Endodermal cell (in vitro differentiated cells): ENCODE measurements at regions not wholly inside any gene's neighbourhood (a gene's known extent, or its start where the extent isn't known, plus 50 kb on each side); places are given as distances from the start of the nearest gene placed in this dataset.

ENCODE experiments used
- DNase-seq: peaks from one replicate; pipeline ENCODE4 v3.0.0-alpha.2; 2017
- H3K27ac ChIP-seq: 2 replicates; pipeline ENCODE4 v1.5.1; 2013; ENCODE audit warnings: mild to moderate bottlenecking, low read depth, low read length, moderate library complexity
- H3K27me3 ChIP-seq: 2 replicates; pipeline ENCODE4 v1.6.1; 2013; ENCODE audit warnings: mild to moderate bottlenecking, low read length, moderate library complexity; ENCODE audit not compliant: insufficient read depth, control insufficient read depth, poor library complexity, severe bottlenecking
- H3K36me3 ChIP-seq: 2 replicates; pipeline ENCODE4 v1.7.0; 2013; ENCODE audit warnings: mild to moderate bottlenecking, low read length, moderate library complexity; ENCODE audit not compliant: control insufficient read depth, insufficient read depth
- H3K4me1 ChIP-seq: one replicate; pipeline ENCODE4 v1.7.0; 2013; ENCODE audit warnings: low read length; ENCODE audit not compliant: control insufficient read depth, insufficient read depth
- H3K4me3 ChIP-seq: 2 replicates; pipeline ENCODE4 v1.5.1; 2013; ENCODE audit warnings: mild to moderate bottlenecking, low read length, moderate library complexity
- H3K9ac ChIP-seq: 2 replicates; pipeline ENCODE4 v1.6.1; 2013; ENCODE audit warnings: mild to moderate bottlenecking, low read length, moderate library complexity; ENCODE audit not compliant: poor library complexity, severe bottlenecking; ENCODE audit errors: extremely low read depth
- H3K9me3 ChIP-seq: 2 replicates; pipeline ENCODE4 v1.6.1; 2013; ENCODE audit warnings: mild to moderate bottlenecking, low read length, moderate library complexity; ENCODE audit not compliant: control insufficient read depth
- H3K27ac Mint-ChIP-seq: 2 replicates; pipeline ENCODE4 v1.8.0; 2020; ENCODE audit warnings: mixed read lengths
- H3K27me3 Mint-ChIP-seq: 2 replicates; pipeline ENCODE4 v1.8.0; 2021; ENCODE audit warnings: mild to moderate bottlenecking, mixed read lengths; ENCODE audit not compliant: insufficient read depth
- H3K36me3 Mint-ChIP-seq: 2 replicates; pipeline ENCODE4 v1.8.0; 2020; ENCODE audit warnings: low read depth, mixed read lengths
- H3K4me1 Mint-ChIP-seq: 2 replicates; pipeline ENCODE4 v1.8.0; 2020; ENCODE audit warnings: mixed read lengths
- H3K4me3 Mint-ChIP-seq: 2 replicates; pipeline ENCODE4 v1.8.0; 2020; ENCODE audit warnings: mild to moderate bottlenecking, moderate library complexity, mixed read lengths
- H3K9me3 Mint-ChIP-seq: 2 replicates; pipeline ENCODE4 v1.8.0; 2020; ENCODE audit warnings: mild to moderate bottlenecking, mixed read lengths
- WGBS, 2 experiments: methylation state at CpG; one replicate each; pipeline versions ENCODE4 v1.1.5 to v1.1.7; 2013; ENCODE audit warnings: missing lambda C conversion rate in 2 of 2, mixed read lengths in 1 of 2; ENCODE audit not compliant: insufficient coverage in 1 of 2, insufficient read length in 1 of 2; 5-methylcytosine and 5-hydroxymethylcytosine counted together
- TF ChIP-seq, protein P1 (sequence below): fragments of 200-600 bp; sonication (generic); conservative IDR thresholded peaks from 2 replicates; pipeline ENCODE4 v1.5.0; 2021; ENCODE audit warnings: antibody characterized with exemption, mild to moderate bottlenecking

DNA sequence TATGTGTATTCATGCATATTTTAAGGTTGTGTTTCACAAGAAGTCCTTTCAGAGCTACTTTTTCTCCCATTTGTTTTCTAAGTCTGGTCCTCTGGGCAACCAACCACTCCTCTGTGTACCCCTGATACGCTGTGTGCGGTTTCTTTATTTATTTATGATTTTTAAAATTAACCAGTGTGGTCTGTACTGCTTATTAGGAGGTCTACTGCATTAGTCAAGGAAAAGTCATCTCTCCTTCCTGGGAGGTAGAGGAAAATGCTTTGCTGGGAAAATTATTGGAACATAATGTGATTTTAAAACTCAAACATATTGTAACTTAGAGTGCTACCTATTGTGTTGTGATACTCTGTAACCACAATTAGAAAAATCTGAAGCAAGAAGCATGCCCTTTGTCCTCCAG is 1404.3 kb downstream of the SUCLG1 start:
- Histone ChIP-seq H3K9me3 (peaks cover 12% of the 10 kb centered on the region), H3K27ac (no peak overlapping the region), H3K9ac (no peak overlapping the region), H3K4me1 (no peaks in the 10 kb centered on the region), H3K27me3 (no peaks in the 10 kb centered on the region), H3K36me3 (no peaks in the 10 kb centered on the region), H3K4me3 (no peak overlapping the region)
- WGBS, 2 experiments: 97% methylated on average over 2 of the region's 2 CpGs; no CpG with 5 or more reads in 1 of the 2 experiments
- Mint-ChIP-seq H3K9me3 (peaks cover 25% of the 10 kb centered on the region), H3K36me3 (peaks cover 3% of the 10 kb centered on the region), H3K4me1 (no peaks in the 10 kb centered on the region), H3K4me3 (no peak overlapping the region), H3K27me3 (no peaks in the 10 kb centered on the region), H3K27ac (no peak overlapping the region)
- TF ChIP-seq, protein P1, sequence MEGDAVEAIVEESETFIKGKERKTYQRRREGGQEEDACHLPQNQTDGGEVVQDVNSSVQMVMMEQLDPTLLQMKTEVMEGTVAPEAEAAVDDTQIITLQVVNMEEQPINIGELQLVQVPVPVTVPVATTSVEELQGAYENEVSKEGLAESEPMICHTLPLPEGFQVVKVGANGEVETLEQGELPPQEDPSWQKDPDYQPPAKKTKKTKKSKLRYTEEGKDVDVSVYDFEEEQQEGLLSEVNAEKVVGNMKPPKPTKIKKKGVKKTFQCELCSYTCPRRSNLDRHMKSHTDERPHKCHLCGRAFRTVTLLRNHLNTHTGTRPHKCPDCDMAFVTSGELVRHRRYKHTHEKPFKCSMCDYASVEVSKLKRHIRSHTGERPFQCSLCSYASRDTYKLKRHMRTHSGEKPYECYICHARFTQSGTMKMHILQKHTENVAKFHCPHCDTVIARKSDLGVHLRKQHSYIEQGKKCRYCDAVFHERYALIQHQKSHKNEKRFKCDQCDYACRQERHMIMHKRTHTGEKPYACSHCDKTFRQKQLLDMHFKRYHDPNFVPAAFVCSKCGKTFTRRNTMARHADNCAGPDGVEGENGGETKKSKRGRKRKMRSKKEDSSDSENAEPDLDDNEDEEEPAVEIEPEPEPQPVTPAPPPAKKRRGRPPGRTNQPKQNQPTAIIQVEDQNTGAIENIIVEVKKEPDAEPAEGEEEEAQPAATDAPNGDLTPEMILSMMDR: no peak
- DNase-seq: no peak

- H3K36me3 ChIP-seq: no peaks in the 10 kb centered on the region
- no peak for DNase-seq
- Mint-ChIP-seq H3K36me3 (no peaks in the 10 kb centered on the region), H3K4me3 (no peak overlapping the region), H3K4me1 (no peaks in the 10 kb centered on the region), H3K27me3 (no peaks in the 10 kb centered on the region), H3K27ac (no peak overlapping the region), H3K9me3 (peaks cover 10% of the 10 kb centered on the region)
- no peak overlapping the region for H3K9ac ChIP-seq
- no peaks in the 10 kb centered on the region for H3K4me1 ChIP-seq
- no peak overlapping the region for H3K27ac ChIP-seq
- H3K27me3 ChIP-seq: no peaks in the 10 kb centered on the region
- TF ChIP-seq, protein P1: no peak
- no peaks in the 10 kb centered on the region for H3K9me3 ChIP-seq
- no peak overlapping the region for H3K4me3 ChIP-seq
- WGBS, 2 experiments: 82 to 92% methylated on average over 1 to 6 of the region's 6 CpGs
These were observed 1407.4 kb downstream of the SUCLG1 start for GRCh38 chr2:83051538-83052170.

- Mint-ChIP-seq H3K27me3 (no peaks in the 10 kb centered on the region), H3K9me3 (no peaks in the 10 kb centered on the region), H3K4me3 (no peak overlapping the region), H3K4me1 (no peaks in the 10 kb centered on the region), H3K36me3 (no peaks in the 10 kb centered on the region), H3K27ac (no peak overlapping the region)
- Histone ChIP-seq H3K9ac (no peak overlapping the region), H3K4me3 (no peak overlapping the region), H3K4me1 (no peaks in the 10 kb centered on the region), H3K36me3 (no peaks in the 10 kb centered on the region), H3K9me3 (no peaks in the 10 kb centered on the region), H3K27ac (no peak overlapping the region), H3K27me3 (no peaks in the 10 kb centered on the region)
- TF ChIP-seq, protein P1: no peak
- no peak for DNase-seq
- no CpG with 5 or more reads among the region's 1 CpG for WGBS, 2 experiments
These were observed 1417.0 kb downstream of the SUCLG1 start for GRCh38 chr2:83042053-83042452.
